ENCODE measurements at regions not wholly inside any gene's neighbourhood (a gene's known extent, or its start where the extent isn't known, plus 50 kb on each side); places are given as distances from the start of the nearest gene placed in this dataset.

GRCh38 chr14:45705940-45706534 is 453.0 kb upstream of the MIS18BP1 start:
- TF ChIP-seq CTCF (IDR thresholded peaks at IDR 0.05) (no peak), POLR2A (IDR thresholded peaks at IDR 0.05) (no peak)
